ENCODE measurements at regions not wholly inside any gene's neighbourhood (a gene's known extent, or its start where the extent isn't known, plus 50 kb on each side); places are given as distances from the start of the nearest gene placed in this dataset.

DNA sequence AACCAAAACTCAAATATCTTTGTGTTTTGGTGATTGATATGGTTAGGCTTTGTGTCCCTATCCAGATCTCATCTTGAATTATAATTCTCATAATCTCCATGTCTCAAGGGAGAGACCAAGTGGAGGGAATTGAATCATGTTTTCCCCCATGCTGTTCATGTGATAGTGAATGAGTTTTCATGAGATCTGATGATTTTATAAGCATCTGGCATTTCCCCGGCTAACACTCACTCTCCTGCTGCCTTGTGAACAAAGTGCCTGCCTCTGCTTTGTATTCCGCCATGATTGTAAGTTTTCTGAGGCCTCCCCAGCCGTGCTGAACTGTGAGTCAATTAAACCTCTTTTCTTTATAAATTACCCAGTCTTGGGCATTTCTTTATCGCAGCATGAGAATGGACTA, 419.5 kb downstream of the SH2D4B start:
- ATAC-seq (ENCODE audit: insufficient read depth, low read depth) (no peak), DNase-seq (no peak)
- no peaks in the 10 kb centered on the region for H3K4me1 ChIP-seq (ENCODE audit: insufficient read depth, low read length)
- H3K27me3 ChIP-seq (ENCODE audit: insufficient read depth, low read length, poor library complexity), result no peaks in the 10 kb centered on the region
- no peak overlapping the region for H3K27ac ChIP-seq (ENCODE audit: low read length)
- TF ChIP-seq, protein P1, sequence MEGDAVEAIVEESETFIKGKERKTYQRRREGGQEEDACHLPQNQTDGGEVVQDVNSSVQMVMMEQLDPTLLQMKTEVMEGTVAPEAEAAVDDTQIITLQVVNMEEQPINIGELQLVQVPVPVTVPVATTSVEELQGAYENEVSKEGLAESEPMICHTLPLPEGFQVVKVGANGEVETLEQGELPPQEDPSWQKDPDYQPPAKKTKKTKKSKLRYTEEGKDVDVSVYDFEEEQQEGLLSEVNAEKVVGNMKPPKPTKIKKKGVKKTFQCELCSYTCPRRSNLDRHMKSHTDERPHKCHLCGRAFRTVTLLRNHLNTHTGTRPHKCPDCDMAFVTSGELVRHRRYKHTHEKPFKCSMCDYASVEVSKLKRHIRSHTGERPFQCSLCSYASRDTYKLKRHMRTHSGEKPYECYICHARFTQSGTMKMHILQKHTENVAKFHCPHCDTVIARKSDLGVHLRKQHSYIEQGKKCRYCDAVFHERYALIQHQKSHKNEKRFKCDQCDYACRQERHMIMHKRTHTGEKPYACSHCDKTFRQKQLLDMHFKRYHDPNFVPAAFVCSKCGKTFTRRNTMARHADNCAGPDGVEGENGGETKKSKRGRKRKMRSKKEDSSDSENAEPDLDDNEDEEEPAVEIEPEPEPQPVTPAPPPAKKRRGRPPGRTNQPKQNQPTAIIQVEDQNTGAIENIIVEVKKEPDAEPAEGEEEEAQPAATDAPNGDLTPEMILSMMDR (IDR thresholded peaks at IDR 0.05; ENCODE audit: borderline replicate concordance, extremely low read depth, low read length, poor library complexity, severe bottlenecking), result no peak
- no peak for TF ChIP-seq EZH2 (IDR thresholded peaks at IDR 0.05; ENCODE audit: borderline replicate concordance, low read depth, low read length, severe bottlenecking)
- H4K20me1 ChIP-seq (ENCODE audit: insufficient read depth, low read length), result no peaks in the 10 kb centered on the region
- H3K9ac ChIP-seq (ENCODE audit: low read depth, low read length), result no peak overlapping the region
- H3K4me3 ChIP-seq (ENCODE audit: low read depth in 1 of 2, low read length in 2 of 2), result no peak overlapping the region
- no peak overlapping the region for H3K4me2 ChIP-seq (ENCODE audit: insufficient read depth, low read length)
- H3K36me3 ChIP-seq (ENCODE audit: insufficient read depth, low read length), result no peaks in the 10 kb centered on the region
- H3K9me3 ChIP-seq (ENCODE audit: insufficient read depth, low read length, severe bottlenecking), result no peaks in the 10 kb centered on the region
- H3K79me2 ChIP-seq (ENCODE audit: insufficient read depth, low read length), result no peaks in the 10 kb centered on the region
- no peak overlapping the region for H2AFZ ChIP-seq (ENCODE audit: low read depth, low read length)

DNA sequence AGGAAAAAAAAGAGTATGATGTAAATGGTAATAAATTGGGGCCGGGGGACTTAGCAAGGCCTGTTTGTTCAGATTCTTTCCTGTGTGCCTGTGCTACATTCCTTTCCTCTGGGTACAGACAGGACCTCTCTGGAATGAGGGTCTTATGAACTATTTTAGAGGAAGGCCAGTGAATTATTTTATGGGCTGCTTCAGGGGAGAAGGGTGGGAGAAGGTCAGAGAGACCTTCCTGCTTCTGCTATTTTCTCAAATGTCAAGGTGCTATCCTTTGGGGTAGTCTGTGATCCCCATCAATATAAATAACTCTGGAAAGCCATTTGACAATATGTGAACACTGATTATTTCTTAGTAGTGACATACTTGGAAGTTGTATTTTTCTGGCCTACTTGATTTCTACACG, 426.5 kb downstream of the SH2D4B start:
- Histone ChIP-seq H3K4me2 (ENCODE audit: insufficient read depth, low read length) (no peak overlapping the region), H3K27me3 (ENCODE audit: insufficient read depth, low read length, poor library complexity) (no peaks in the 10 kb centered on the region), H3K79me2 (ENCODE audit: insufficient read depth, low read length) (no peaks in the 10 kb centered on the region), H3K9ac (ENCODE audit: low read depth, low read length) (no peak overlapping the region), H3K4me3 (ENCODE audit: low read depth in 1 of 2, low read length in 2 of 2) (no peak overlapping the region), H3K9me3 (ENCODE audit: insufficient read depth, low read length, severe bottlenecking) (no peaks in the 10 kb centered on the region), H2AFZ (ENCODE audit: low read depth, low read length) (no peak overlapping the region), H3K27ac (ENCODE audit: low read length) (no peak overlapping the region), H3K4me1 (ENCODE audit: insufficient read depth, low read length) (no peaks in the 10 kb centered on the region), H4K20me1 (ENCODE audit: insufficient read depth, low read length) (no peaks in the 10 kb centered on the region), H3K36me3 (ENCODE audit: insufficient read depth, low read length) (no peaks in the 10 kb centered on the region)
- no peak for ATAC-seq (ENCODE audit: insufficient read depth, low read depth)
- no peak for DNase-seq
- TF ChIP-seq EZH2 (IDR thresholded peaks at IDR 0.05; ENCODE audit: borderline replicate concordance, low read depth, low read length, severe bottlenecking), result no peak
- TF ChIP-seq, protein P1 (IDR thresholded peaks at IDR 0.05; ENCODE audit: borderline replicate concordance, extremely low read depth, low read length, poor library complexity, severe bottlenecking), result no peak

DNA sequence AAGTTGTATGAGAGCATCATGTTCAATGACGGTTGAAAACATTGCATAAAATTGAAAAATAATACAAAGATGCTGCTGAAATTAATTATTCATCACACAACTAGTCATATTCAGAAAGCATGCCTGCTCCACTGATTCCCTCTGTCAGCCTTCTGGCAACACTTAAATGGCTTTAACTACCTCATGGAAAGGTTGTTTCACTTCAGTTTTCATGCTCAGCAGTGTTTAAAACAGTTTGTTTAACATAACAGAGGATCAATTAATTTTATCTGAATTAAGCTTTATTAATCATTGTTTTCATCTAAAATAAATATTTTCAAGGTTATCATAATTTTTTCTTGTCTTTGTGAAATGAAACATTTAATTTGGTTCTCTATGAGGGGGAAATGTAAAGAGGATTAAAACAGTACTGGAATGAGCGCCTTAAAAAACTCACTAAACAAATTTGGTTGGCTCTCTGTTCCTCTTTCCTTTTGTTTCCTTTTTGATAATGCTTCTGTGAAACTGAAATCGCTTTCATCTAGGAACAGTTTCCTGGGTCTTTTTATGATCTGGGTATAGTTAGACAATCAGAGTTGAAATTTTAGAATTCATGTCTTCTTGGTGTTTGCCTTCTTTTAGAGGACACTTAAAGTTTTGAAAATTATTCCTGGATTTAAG, 427.4 kb downstream of the SH2D4B start:
- Histone ChIP-seq H3K9ac (ENCODE audit: low read depth, low read length) (no peak overlapping the region), H3K4me1 (ENCODE audit: insufficient read depth, low read length) (no peaks in the 10 kb centered on the region), H2AFZ (ENCODE audit: low read depth, low read length) (no peak overlapping the region), H3K36me3 (ENCODE audit: insufficient read depth, low read length) (no peaks in the 10 kb centered on the region), H3K4me2 (ENCODE audit: insufficient read depth, low read length) (no peak overlapping the region), H3K4me3 (ENCODE audit: low read depth in 1 of 2, low read length in 2 of 2) (no peak overlapping the region), H3K79me2 (ENCODE audit: insufficient read depth, low read length) (no peaks in the 10 kb centered on the region), H3K9me3 (ENCODE audit: insufficient read depth, low read length, severe bottlenecking) (no peaks in the 10 kb centered on the region), H3K27ac (ENCODE audit: low read length) (no peak overlapping the region), H3K27me3 (ENCODE audit: insufficient read depth, low read length, poor library complexity) (no peaks in the 10 kb centered on the region), H4K20me1 (ENCODE audit: insufficient read depth, low read length) (no peaks in the 10 kb centered on the region)
- DNase-seq, result no peak
- ATAC-seq (ENCODE audit: insufficient read depth, low read depth), result no peak
- no peak for TF ChIP-seq EZH2 (IDR thresholded peaks at IDR 0.05; ENCODE audit: borderline replicate concordance, low read depth, low read length, severe bottlenecking)
- TF ChIP-seq, protein P1 (IDR thresholded peaks at IDR 0.05; ENCODE audit: borderline replicate concordance, extremely low read depth, low read length, poor library complexity, severe bottlenecking), result no peak
